ENCODE measurements at regions not wholly inside any gene's neighbourhood (a gene's known extent, or its start where the extent isn't known, plus 50 kb on each side); places are given as distances from the start of the nearest gene placed in this dataset.
A peak's percentile ranks its signal among the peaks of the same experiment; 100 is the strongest.
"Not testable (repeated sequence)": the region's sequence is repeated elsewhere in the genome, so short reads cannot be mapped to it uniquely, and the experiment has no call there.

DNA sequence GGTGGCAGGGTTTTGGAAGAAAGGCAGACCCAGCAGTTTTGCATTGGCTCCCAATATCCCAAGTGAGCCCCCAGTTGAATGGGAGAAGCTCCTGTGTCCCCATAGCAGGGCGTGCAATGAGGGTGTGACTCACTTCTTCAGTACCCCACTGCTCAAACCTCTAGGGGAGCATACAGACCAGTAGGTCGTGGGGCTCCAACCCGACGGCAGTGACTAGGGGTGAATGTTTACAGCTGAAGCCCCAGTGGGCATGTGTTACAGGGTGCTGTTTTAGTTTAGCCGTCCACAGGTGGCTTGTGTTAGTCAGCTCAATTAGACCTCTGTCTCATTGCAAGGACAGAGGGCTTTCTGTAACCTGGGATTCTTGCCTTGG, 564.5 kb upstream of the CNTN5 start:
- H3K27me3 Mint-ChIP-seq: no peaks in the 10 kb centered on the region

DNA sequence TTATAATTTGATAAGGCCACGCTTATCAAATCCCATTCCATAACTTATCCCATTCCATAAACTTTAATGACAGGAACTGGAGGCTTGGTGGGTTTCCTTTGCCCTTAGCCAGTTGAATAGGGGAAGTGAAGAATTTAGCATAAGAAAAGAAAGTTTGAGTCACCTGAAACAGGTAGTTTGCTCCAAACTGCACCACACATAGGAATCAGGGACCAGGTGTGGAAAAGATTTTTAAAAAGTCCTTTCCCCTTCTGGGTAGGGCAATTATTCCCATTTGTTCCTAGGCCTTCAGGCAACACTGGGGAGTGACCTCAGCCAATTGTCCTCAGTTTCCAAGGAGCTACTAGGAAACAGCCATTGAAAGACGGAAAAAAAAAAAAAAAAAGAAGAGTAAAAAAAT, 525.7 kb upstream of the CNTN5 start:
- no peaks in the 10 kb centered on the region for H3K36me3 Mint-ChIP-seq
- ATAC-seq (replicated peaks) (no peak), DNase-seq (no peak)
- no peak overlapping the region for H3K4me3 Mint-ChIP-seq
- H3K9me3 Mint-ChIP-seq: peaks cover 0 to 5% of the 10 kb centered on the region in 2 donors
- no peaks in the 10 kb centered on the region for H3K27me3 Mint-ChIP-seq
- H3K27ac Mint-ChIP-seq: no peak overlapping the region
- H3K4me1 Mint-ChIP-seq: no peaks in the 10 kb centered on the region

More for the DNA sequence above, 564.5 kb upstream of the CNTN5 start:
- H3K4me3 Mint-ChIP-seq: no peak overlapping the region
- no peak for DNase-seq
- H3K36me3 Mint-ChIP-seq: no peaks in the 10 kb centered on the region
- no peaks in the 10 kb centered on the region for H3K4me1 Mint-ChIP-seq
- no peak overlapping the region for H3K27ac Mint-ChIP-seq
- peak in 1 of 2 donors; percentile 10 for ATAC-seq (replicated peaks)
- H3K9me3 Mint-ChIP-seq: peaks cover 5 to 7% of the 10 kb centered on the region in 2 donors

DNA sequence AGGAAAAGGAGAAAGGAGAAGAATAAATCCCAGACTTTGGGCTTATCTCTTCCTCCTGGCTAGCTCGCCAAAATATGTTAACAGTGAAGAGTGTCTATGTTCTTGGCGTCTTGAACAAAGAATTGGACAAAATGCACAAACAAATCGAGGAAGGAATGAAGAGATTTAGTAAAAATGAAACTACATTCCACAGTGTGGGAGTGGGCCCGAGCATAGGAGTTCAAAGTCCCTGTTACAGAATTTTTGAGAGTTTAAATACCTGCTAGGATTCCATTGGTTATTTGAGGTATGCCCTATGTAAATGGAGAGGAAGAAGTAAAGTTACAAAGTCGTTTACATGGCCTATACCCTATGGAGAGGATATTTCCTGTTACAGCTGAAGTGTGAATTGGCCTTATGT, 525.1 kb upstream of the CNTN5 start:
- DNase-seq (no peak), ATAC-seq (replicated peaks) (no peak)
- H3K36me3 Mint-ChIP-seq: no peaks in the 10 kb centered on the region
- H3K4me3 Mint-ChIP-seq: no peak overlapping the region
- H3K9me3 Mint-ChIP-seq: peaks cover 0 to 5% of the 10 kb centered on the region in 2 donors
- no peak overlapping the region for H3K27ac Mint-ChIP-seq
- no peaks in the 10 kb centered on the region for H3K27me3 Mint-ChIP-seq
- H3K4me1 Mint-ChIP-seq: no peaks in the 10 kb centered on the region

- H3K4me1 Mint-ChIP-seq: no peaks in the 10 kb centered on the region
Measured at GRCh38 chr11:98507208-98507607, 513.5 kb upstream of the CNTN5 start.

DNA sequence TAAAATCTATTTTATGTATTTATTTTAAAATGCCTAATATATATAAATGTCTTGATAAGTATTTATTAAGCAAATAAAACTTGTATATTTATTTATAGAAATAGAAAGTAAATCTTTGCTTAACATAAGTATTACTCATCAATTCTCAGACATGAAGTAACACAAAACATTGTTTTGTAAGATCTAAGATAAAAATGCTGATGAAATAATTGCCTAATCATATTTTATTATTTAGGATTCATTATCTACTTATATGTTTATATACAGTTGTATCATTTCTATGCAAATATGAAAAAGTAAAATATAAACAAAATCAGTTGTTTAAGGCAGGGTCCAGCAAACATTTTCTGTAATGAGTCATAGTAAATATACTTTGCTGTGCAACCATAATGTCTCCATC, 507.8 kb upstream of the CNTN5 start:
- no peaks in the 10 kb centered on the region for H3K27me3 Mint-ChIP-seq
- H3K27ac Mint-ChIP-seq: no peak overlapping the region
- no peak overlapping the region for H3K4me3 Mint-ChIP-seq
- peaks cover 0 to 7% of the 10 kb centered on the region in 2 donors for H3K9me3 Mint-ChIP-seq
- no peaks in the 10 kb centered on the region for H3K4me1 Mint-ChIP-seq
- no peak for ATAC-seq (replicated peaks)
- no peak for DNase-seq
- H3K36me3 Mint-ChIP-seq: no peaks in the 10 kb centered on the region

More at GRCh38 chr11:98507208-98507607, 513.5 kb upstream of the CNTN5 start:
- DNase-seq (no peak), ATAC-seq (replicated peaks) (no peak)
- H3K9me3 Mint-ChIP-seq: peaks cover 3 to 14% of the 10 kb centered on the region in 2 donors
- no peaks in the 10 kb centered on the region for H3K36me3 Mint-ChIP-seq
- H3K27me3 Mint-ChIP-seq: no peaks in the 10 kb centered on the region
- H3K4me3 Mint-ChIP-seq: no peak overlapping the region
- H3K27ac Mint-ChIP-seq: no peak overlapping the region

DNA sequence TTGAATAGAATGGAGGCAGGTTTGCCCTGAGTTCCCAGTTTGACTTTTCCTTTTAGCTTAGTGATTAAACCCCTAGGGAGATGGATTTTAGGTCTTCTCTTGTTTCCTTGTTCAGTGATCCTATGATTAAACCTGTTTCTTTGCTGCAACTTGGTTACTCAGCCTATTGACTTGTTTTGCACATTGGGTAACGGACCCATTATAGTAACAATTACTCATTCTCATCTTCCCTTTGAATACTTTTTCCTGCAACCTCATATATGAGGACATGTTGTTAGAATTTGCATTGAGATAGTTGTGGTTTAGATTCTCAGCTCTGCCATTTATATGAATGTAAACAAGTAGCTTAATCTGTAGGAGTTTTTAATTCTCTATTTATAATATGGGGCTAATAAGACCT, 489.2 kb upstream of the CNTN5 start:
- Mint-ChIP-seq H3K4me1 (no peaks in the 10 kb centered on the region), H3K27me3 (no peaks in the 10 kb centered on the region), H3K4me3 (no peak overlapping the region), H3K36me3 (no peaks in the 10 kb centered on the region), H3K27ac (no peak overlapping the region), H3K9me3 (no peaks in the 10 kb centered on the region)
- ATAC-seq (replicated peaks): no peak
- no peak for DNase-seq

- DNase-seq: no peak
- no peak for ATAC-seq (replicated peaks)
- peaks cover 0 to 2% of the 10 kb centered on the region in 2 donors for H3K4me1 Mint-ChIP-seq
- H3K9me3 Mint-ChIP-seq: peaks cover 0 to 1% of the 10 kb centered on the region in 2 donors
- no peak overlapping the region for H3K27ac Mint-ChIP-seq
- H3K36me3 Mint-ChIP-seq: no peaks in the 10 kb centered on the region
- no peak overlapping the region for H3K4me3 Mint-ChIP-seq
- H3K27me3 Mint-ChIP-seq: no peaks in the 10 kb centered on the region
Measured at GRCh38 chr11:98536023-98536422, 484.7 kb upstream of the CNTN5 start.

- H3K4me1 Mint-ChIP-seq; H3K27me3 Mint-ChIP-seq; DNase-seq; H3K27ac Mint-ChIP-seq; H3K9me3 Mint-ChIP-seq; H3K36me3 Mint-ChIP-seq; ATAC-seq (replicated peaks); H3K4me3 Mint-ChIP-seq: not testable (repeated sequence)
Measured at GRCh38 chr11:98538358-98538757, 482.4 kb upstream of the CNTN5 start.

- H3K4me3 Mint-ChIP-seq: no peak overlapping the region
- H3K27ac Mint-ChIP-seq: no peak overlapping the region
- no peak for ATAC-seq (replicated peaks)
- peaks cover 8 to 9% of the 10 kb centered on the region in 2 donors for H3K9me3 Mint-ChIP-seq
- no peaks in the 10 kb centered on the region for H3K27me3 Mint-ChIP-seq
- no peaks in the 10 kb centered on the region for H3K36me3 Mint-ChIP-seq
- DNase-seq: no peak
- no peaks in the 10 kb centered on the region for H3K4me1 Mint-ChIP-seq
Measured at GRCh38 chr11:98545544-98546175, 475.1 kb upstream of the CNTN5 start.

DNA sequence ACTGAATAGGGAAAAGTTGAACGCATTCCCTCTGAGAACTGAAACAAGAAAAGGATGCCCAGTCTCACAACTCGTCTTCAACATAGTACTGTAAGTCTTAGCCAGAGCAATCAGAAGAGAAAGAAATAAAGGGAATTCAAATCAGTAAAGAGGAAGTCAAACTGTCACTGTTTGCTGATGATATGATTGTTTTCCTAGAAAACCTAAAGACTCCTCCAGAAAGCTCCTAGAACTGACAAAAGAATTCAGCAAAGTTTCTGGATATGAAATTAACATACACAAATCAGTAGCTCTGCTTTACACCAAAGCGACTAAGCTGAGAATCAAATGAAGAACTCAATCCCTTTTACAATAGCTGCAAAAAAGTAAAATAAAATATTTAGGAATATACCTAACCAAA, 471.2 kb upstream of the CNTN5 start:
- Mint-ChIP-seq H3K27ac (no peak overlapping the region), H3K36me3 (no peaks in the 10 kb centered on the region), H3K9me3 (peaks cover 9% of the 10 kb centered on the region in 2 donors), H3K4me3 (no peak overlapping the region), H3K4me1 (no peaks in the 10 kb centered on the region), H3K27me3 (no peaks in the 10 kb centered on the region)
- DNase-seq: no peak
- no peak for ATAC-seq (replicated peaks)

GRCh38 chr11:98559961-98560360, 460.8 kb upstream of the CNTN5 start:
- no peak overlapping the region for H3K4me3 Mint-ChIP-seq
- DNase-seq (no peak), ATAC-seq (replicated peaks) (no peak)
- no peaks in the 10 kb centered on the region for H3K4me1 Mint-ChIP-seq
- no peaks in the 10 kb centered on the region for H3K9me3 Mint-ChIP-seq
- no peaks in the 10 kb centered on the region for H3K27me3 Mint-ChIP-seq
- no peak overlapping the region for H3K27ac Mint-ChIP-seq
- no peaks in the 10 kb centered on the region for H3K36me3 Mint-ChIP-seq

DNA sequence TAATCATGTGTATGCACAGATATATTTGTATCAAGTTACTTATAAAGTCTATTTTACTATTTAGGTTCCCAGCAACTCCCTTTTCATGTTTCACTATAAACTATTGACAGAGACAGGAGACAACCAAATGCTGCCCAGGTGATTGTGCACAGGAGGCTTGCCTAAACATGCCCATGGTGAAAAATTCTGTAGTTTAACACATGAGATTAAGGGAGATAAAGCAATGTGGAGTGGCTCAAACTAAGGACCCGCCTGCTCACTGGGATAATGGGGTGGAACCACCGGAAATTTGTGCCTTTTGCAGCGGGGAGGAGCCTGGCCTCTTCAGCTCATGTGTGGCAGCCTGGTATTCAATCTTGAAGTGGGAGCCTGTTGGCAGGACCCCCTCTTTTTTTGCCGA, 459.5 kb upstream of the CNTN5 start:
- Mint-ChIP-seq H3K36me3 (no peaks in the 10 kb centered on the region), H3K27ac (no peak overlapping the region), H3K9me3 (no peaks in the 10 kb centered on the region), H3K27me3 (no peaks in the 10 kb centered on the region), H3K4me1 (no peaks in the 10 kb centered on the region), H3K4me3 (no peak overlapping the region)
- ATAC-seq (replicated peaks): no peak
- no peak for DNase-seq

- H3K4me1 Mint-ChIP-seq: no peaks in the 10 kb centered on the region
- DNase-seq (no peak), ATAC-seq (replicated peaks) (no peak)
- no peaks in the 10 kb centered on the region for H3K36me3 Mint-ChIP-seq
- no peaks in the 10 kb centered on the region for H3K9me3 Mint-ChIP-seq
- no peak overlapping the region for H3K4me3 Mint-ChIP-seq
- no peaks in the 10 kb centered on the region for H3K27me3 Mint-ChIP-seq
- H3K27ac Mint-ChIP-seq: no peak overlapping the region
Measured at GRCh38 chr11:98561877-98562395, 458.8 kb upstream of the CNTN5 start.

- DNase-seq (no peak), ATAC-seq (replicated peaks) (no peak)
- Mint-ChIP-seq H3K27ac (no peak overlapping the region), H3K4me3 (no peak overlapping the region), H3K9me3 (peaks cover 0 to 3% of the 10 kb centered on the region in 2 donors), H3K4me1 (no peaks in the 10 kb centered on the region), H3K27me3 (no peaks in the 10 kb centered on the region), H3K36me3 (no peaks in the 10 kb centered on the region)
Measured at GRCh38 chr11:98564233-98564632, 456.5 kb upstream of the CNTN5 start.

DNA sequence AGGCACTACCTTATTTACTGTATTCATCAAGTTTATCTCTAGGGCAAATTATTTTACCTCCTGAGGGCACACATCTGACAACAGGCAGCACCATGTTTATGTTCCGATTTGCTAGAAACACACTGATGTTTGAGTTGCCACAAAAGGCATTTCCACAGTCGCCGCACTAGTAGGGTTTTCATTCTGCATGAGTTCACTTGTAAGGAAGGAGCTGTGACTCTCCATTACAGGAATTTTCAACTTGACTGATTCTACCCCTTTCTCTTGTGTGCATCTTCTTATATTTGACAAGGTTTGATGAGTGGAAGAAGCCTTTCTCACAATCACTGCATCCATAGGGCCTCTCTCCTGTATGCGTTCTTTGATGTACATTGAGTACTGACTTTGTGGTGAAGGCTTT, 455.9 kb upstream of the CNTN5 start:
- H3K27ac Mint-ChIP-seq: no peak overlapping the region
- ATAC-seq (replicated peaks) (no peak), DNase-seq (no peak)
- no peaks in the 10 kb centered on the region for H3K4me1 Mint-ChIP-seq
- no peaks in the 10 kb centered on the region for H3K27me3 Mint-ChIP-seq
- H3K9me3 Mint-ChIP-seq: peaks cover 0 to 3% of the 10 kb centered on the region in 2 donors
- H3K4me3 Mint-ChIP-seq: no peak overlapping the region
- no peaks in the 10 kb centered on the region for H3K36me3 Mint-ChIP-seq

DNA sequence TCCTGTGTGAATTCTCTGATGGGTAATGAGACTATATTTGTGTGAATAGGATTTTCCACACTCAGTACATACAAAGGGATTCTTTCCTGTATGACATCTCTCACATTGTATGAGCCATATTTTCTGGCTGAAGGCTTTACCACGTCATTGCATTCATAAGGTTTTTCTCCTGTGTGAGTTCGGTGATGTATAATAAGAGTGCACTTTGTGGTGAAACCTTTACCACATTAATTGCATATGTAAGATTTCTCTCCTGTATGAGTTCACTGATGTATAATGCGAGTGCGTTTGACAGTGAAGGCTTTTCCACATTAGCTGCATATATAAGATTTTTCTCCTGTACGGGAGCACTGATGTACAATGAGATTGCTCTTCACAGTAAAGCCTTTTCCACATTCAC, 455.4 kb upstream of the CNTN5 start:
- H3K27ac Mint-ChIP-seq: no peak overlapping the region

More for the DNA sequence above, 455.4 kb upstream of the CNTN5 start:
- DNase-seq (no peak), ATAC-seq (replicated peaks) (no peak)
- Mint-ChIP-seq H3K36me3 (no peaks in the 10 kb centered on the region), H3K9me3 (peaks cover 0 to 3% of the 10 kb centered on the region in 2 donors), H3K27me3 (no peaks in the 10 kb centered on the region), H3K4me1 (no peaks in the 10 kb centered on the region), H3K4me3 (no peak overlapping the region)
